ENCODE measurements at regions not wholly inside any gene's neighbourhood (a gene's known extent, or its start where the extent isn't known, plus 50 kb on each side); places are given as distances from the start of the nearest gene placed in this dataset.
A peak's percentile ranks its signal among the peaks of the same experiment; 100 is the strongest.
"Not testable (repeated sequence)": the region's sequence is repeated elsewhere in the genome, so short reads cannot be mapped to it uniquely, and the experiment has no call there.

DNA sequence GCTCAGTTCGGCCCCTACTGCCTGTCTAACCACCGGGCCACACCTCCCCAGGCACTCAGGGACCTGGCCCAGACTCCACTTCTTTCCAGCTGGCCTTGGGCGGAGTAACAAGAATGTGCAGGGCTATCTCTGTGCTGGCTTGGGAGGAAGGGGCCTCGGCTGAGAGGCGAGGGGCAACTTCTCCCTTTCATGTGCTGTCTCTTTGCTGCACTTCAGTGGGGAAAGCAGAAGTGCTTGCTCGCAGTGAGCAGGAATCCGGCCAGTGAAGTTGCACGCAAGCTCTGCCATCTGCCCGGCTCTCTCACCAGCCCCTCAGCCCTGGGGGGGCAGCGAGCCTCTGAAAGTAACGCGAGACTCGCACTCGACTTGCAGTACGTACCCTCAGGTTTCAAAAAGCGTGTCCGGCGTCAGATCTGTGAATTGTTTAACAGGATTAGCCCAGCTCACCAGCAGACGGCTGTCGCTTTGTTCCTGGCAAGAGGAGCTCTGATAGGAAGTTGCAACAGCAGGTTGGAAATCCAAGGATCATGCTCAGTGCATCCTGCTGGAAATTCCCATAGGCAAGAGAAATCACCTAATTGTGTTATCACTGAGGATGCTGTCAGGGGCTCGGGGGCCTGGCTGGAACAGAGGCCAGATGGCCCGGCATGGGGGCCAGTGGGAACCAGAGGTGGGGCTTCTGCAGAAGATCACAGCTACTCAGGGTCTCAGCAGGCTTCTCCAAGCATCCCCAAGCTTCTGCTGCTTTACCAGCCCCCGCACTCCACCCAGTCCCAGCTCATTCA, 221.1 kb downstream of the NPHP4 start:
- whole genome bisulfite sequencing (ENCODE audit: insufficient coverage, low coverage, low lambda C conversion rate, missing lambda C conversion rate) = 4% methylated on average over 12 of the region's 23 CpGs
- ATAC-seq (no peak), DNase-seq (peak in 1 of 3 donors; percentile 41)
- H3K36me3 ChIP-seq = no peaks in the 10 kb centered on the region
- H3K9me3 ChIP-seq = no peaks in the 10 kb centered on the region
- H3K27ac ChIP-seq = no peak overlapping the region
- H3K27me3 ChIP-seq = no peaks in the 10 kb centered on the region
- no peaks in the 10 kb centered on the region for H3K4me1 ChIP-seq
- intact Hi-C loops (cut with DNase I) = no loop called here
- TF ChIP-seq, protein P1, sequence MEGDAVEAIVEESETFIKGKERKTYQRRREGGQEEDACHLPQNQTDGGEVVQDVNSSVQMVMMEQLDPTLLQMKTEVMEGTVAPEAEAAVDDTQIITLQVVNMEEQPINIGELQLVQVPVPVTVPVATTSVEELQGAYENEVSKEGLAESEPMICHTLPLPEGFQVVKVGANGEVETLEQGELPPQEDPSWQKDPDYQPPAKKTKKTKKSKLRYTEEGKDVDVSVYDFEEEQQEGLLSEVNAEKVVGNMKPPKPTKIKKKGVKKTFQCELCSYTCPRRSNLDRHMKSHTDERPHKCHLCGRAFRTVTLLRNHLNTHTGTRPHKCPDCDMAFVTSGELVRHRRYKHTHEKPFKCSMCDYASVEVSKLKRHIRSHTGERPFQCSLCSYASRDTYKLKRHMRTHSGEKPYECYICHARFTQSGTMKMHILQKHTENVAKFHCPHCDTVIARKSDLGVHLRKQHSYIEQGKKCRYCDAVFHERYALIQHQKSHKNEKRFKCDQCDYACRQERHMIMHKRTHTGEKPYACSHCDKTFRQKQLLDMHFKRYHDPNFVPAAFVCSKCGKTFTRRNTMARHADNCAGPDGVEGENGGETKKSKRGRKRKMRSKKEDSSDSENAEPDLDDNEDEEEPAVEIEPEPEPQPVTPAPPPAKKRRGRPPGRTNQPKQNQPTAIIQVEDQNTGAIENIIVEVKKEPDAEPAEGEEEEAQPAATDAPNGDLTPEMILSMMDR (IDR thresholded peaks at IDR 0.05) = no peak
- no peak overlapping the region for H3K4me3 ChIP-seq

DNA sequence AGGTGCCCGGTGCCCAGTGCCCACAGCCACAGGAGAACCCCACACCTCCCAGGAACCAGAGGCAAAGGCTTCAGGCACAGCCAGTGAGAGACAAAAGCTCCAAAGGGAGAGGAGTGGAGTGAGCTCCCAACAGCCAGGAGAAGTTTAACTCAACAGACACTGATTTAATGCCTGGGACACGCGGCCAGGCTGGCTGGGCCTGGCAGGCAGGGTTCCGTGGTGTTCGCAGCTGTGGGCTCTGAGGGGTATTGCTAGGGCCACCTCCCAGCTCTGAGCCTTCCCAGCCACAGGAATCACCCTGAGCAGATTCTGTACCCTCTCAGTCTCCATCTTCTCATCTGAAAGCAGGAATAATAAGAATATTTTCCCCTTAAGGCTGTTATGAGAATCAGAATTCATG, 222.5 kb downstream of the NPHP4 start:
- no peak overlapping the region for H3K4me3 ChIP-seq
- no peaks in the 10 kb centered on the region for H3K9me3 ChIP-seq
- no peak for DNase-seq
- no peaks in the 10 kb centered on the region for H3K4me1 ChIP-seq
- no peaks in the 10 kb centered on the region for H3K36me3 ChIP-seq
- ATAC-seq = no peak
- intact Hi-C loops (cut with DNase I) = no loop called here
- H3K27me3 ChIP-seq = no peaks in the 10 kb centered on the region
- H3K27ac ChIP-seq = no peak overlapping the region
- WGBS (ENCODE audit: insufficient coverage, low coverage, low lambda C conversion rate, missing lambda C conversion rate) = no CpG with 5 or more reads among the region's 5 CpGs
- TF ChIP-seq, protein P1 (IDR thresholded peaks at IDR 0.05) = no peak
- TF ChIP-seq POLR2A (IDR thresholded peaks at IDR 0.05) = no peak

DNA sequence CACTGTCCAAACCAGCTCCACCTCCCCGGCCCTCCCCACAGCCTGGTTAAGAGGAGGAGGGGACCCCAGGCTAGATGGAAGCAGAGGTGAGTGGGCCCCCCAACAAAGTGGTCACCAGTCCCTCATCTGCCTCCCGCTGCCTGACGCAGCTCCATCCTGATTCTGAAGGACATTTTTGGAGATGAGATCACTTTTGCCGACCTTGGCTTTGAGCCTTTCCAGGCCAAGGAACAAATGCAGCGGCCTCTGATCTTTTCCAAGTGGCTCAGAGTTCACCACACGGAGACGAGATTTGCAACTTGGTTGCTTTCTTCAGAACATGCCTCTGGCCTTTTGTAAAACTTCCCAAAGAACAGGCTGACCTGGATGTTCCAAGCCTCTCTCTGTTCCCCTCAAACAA, 223.1 kb downstream of the NPHP4 start:
- Histone ChIP-seq H3K27ac (no peak overlapping the region), H3K36me3 (no peaks in the 10 kb centered on the region), H3K4me1 (no peaks in the 10 kb centered on the region), H3K9me3 (no peaks in the 10 kb centered on the region), H3K4me3 (no peak overlapping the region), H3K27me3 (no peaks in the 10 kb centered on the region)
- DNase-seq (peak in 1 of 3 donors; percentile 25), ATAC-seq (no peak)
- WGBS (ENCODE audit: insufficient coverage, low coverage, low lambda C conversion rate, missing lambda C conversion rate) = 20% methylated on average over 2 of the region's 7 CpGs
- intact Hi-C loops (cut with DNase I) = no loop called here
- TF ChIP-seq POLR2A (IDR thresholded peaks at IDR 0.05) = no peak
- TF ChIP-seq, protein P1 (IDR thresholded peaks at IDR 0.05) = no peak

DNA sequence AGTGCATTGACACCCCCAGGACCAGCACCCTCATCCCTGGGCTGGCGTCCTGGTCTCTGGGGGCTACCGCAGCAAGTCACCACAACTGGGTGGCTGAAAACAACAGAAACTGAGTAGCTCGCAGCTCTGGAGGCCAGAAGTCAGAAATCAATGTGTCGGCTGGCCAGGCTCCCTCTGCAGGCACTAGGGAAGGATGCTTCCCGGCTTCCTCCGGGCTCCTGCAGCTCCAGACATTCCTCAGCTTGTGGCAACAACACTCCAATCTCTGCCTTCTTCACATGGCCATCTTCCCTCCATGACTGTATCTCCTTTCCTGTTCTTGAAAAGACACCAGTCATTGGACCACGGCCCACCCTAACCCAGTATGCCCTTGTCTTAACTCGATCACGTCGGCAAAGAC, 224.2 kb downstream of the NPHP4 start:
- ATAC-seq (no peak), DNase-seq (no peak)
- H3K4me3 ChIP-seq = no peak overlapping the region
- WGBS (ENCODE audit: insufficient coverage, low coverage, low lambda C conversion rate, missing lambda C conversion rate) = 64% methylated on average over 7 of the region's 10 CpGs
- no peaks in the 10 kb centered on the region for H3K27me3 ChIP-seq
- intact Hi-C loops (cut with DNase I) = no loop called here
- H3K4me1 ChIP-seq = no peaks in the 10 kb centered on the region
- H3K9me3 ChIP-seq = no peaks in the 10 kb centered on the region
- TF ChIP-seq, protein P1 (IDR thresholded peaks at IDR 0.05) = no peak
- no peak for TF ChIP-seq POLR2A (IDR thresholded peaks at IDR 0.05)
- H3K27ac ChIP-seq = no peak overlapping the region
- no peaks in the 10 kb centered on the region for H3K36me3 ChIP-seq

DNA sequence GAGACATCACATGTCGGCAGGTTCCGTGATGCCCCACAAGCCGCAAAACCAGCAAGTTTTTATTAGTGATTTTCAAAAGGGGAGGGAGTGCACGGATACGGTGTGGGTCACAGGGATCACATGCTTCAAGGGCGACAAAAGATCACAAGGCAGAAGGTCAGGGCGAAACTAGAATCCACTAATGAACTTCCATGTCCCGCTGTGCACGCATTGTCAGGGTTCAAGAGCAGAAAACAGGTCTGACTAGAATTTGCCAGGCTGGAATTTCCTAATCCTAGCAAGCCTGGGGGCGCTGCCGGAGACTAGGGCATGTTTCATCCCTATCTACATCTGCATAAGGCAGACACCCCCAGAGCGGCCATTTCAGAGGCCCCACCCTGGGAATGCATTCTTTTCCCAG, 225.2 kb downstream of the NPHP4 start:
- H3K27me3 ChIP-seq; H3K36me3 ChIP-seq; intact Hi-C loops (cut with DNase I); DNase-seq; H3K27ac ChIP-seq; H3K4me3 ChIP-seq; H3K9me3 ChIP-seq; H3K4me1 ChIP-seq; ATAC-seq: not testable (repeated sequence)
- WGBS (ENCODE audit: insufficient coverage, low coverage, low lambda C conversion rate, missing lambda C conversion rate) = 64% methylated on average over 4 of the region's 12 CpGs

All from right lobe of liver (tissue), 6 donors.